Inflammatory macrophage treated with lipopolysaccharide for 4 hours (primary cell): ENCODE measurements at regions not wholly inside any gene's neighbourhood (a gene's known extent, or its start where the extent isn't known, plus 50 kb on each side); places are given as distances from the start of the nearest gene placed in this dataset.
"Not testable (repeated sequence)": the region's sequence is repeated elsewhere in the genome, so short reads cannot be mapped to it uniquely, and the experiment has no call there.

Experiments
- DNase-seq: peaks from one replicate; pipeline ENCODE4 v3.0.0-alpha.2; 2020

- no peak for DNase-seq
Observed at GRCh38 chr12:131642771-131643170, 68.1 kb upstream of the SFSWAP start.

DNA sequence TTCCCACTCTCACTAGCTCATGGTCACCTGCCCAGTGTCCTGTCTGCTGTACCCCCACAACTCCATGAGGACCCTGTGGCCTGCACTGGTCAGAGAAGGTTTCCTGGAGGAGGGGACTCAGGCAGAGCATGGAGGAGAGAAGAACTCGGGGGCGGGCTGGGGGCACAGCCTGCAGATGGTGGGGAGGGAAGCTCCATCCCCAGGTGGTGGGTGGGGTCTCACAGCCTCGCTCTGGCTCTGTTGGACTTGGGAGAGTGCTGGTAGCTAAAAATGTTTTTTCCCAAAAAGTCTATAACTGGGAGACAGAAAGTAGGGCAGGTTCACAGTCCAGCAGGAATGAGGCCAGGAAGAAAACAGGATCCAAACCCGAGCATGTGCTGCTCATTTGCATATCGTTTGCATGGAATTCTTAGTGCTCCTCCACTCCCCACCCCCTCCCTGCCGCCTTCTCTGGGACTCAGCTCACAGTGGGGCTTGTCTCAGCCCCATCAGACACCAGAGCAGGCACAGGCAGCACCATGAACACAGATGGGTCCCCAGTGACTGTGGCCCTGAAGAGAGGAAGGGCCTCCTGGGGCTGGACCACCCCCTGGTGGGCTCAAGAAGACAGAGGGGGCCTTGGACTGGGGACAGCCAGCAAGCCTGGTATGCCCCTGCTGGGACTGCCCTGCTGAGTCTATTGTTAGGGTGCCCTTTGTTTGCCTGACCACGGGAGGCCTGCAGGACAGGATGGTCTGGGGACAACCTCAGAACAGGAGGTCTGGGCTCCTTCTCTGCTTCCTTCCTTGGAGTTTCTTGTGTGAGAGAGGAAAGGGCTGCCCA is 67.0 kb upstream of the SFSWAP start:
- no peak for DNase-seq

DNA sequence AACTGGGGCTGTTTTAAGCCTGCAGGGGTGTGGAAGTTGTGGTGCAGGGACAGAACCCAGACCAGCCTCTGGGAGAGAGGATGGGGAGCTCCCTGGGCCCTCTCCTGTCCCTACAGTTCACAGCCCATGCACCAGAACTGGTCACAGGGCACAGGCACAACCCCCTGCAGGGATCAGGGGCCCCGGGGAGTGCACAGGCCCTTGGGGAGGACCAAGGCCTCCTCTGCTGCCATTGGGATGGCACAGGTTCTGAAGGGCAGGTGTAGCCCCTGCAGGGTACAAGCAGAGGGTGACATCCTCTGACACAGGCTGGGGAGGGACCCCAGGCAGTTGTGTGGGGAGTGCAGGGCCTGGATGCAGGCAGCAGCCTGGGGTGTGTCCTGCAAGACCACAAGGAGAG is 66.4 kb upstream of the SFSWAP start:
- DNase-seq: no peak

GRCh38 chr12:131644917-131645316 is 66.0 kb upstream of the SFSWAP start:
- not testable (repeated sequence) for DNase-seq

DNA sequence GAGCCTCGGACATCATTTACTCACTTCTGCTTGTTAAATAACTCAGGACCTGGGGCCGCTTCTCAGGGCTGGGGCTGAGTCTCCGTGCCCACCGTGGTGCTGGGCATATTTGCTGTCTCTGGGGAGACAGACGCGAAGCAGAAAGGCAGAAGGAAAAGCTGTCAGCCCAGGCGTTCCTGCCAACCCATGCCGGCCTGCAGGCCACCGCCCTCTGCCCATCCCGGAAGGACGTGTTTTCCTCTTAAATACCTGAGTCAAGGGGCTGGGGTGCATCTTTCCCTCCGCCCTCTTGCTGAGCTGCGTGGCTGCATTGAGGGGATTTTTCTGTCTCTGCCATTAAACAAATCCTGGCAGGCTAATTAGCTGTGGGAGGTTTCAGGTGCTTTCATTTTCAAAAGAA is 65.3 kb upstream of the SFSWAP start:
- not testable (repeated sequence) for DNase-seq

GRCh38 chr12:131646444-131646843 is 64.4 kb upstream of the SFSWAP start:
- DNase-seq: not testable (repeated sequence)

DNA sequence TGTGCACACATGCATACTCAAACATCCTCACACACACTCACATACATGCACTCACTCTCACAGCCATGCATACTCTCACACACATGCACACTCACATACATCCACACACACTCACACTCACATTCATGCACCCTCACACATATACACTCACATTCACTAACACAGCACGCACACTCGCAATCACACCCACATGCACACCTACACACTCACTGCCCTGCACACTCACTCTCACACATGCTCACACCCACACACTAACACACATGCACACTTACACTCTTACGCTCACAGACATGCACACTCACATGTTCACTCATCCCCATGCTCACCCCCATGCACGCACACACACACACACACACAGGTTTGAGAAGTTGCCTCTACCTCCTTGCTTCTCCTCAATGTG is 63.2 kb upstream of the SFSWAP start:
- DNase-seq: no peak

- DNase-seq: not testable (repeated sequence)
Observed at GRCh38 chr12:131655469-131656174, 55.3 kb upstream of the SFSWAP start.

DNA sequence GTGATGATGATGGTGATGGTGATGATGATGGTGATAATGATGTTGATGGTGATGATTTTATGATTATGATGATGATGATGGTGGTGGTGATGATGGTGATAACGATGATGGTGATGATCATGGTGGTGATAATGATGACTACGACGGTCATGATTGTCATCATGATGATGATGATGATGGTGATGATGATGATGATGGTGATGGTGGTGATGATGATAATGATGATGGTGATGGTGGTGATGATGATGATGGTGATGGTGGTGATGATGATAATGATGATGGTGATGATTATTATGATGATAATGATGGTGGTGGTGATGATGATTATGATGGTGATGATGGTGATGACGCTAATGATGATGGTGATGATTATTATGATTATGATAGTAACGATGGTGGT is 54.1 kb upstream of the SFSWAP start:
- DNase-seq: not testable (repeated sequence)

- DNase-seq: not testable (repeated sequence)
Observed at GRCh38 chr12:131658605-131659004, 52.3 kb upstream of the SFSWAP start.

DNA sequence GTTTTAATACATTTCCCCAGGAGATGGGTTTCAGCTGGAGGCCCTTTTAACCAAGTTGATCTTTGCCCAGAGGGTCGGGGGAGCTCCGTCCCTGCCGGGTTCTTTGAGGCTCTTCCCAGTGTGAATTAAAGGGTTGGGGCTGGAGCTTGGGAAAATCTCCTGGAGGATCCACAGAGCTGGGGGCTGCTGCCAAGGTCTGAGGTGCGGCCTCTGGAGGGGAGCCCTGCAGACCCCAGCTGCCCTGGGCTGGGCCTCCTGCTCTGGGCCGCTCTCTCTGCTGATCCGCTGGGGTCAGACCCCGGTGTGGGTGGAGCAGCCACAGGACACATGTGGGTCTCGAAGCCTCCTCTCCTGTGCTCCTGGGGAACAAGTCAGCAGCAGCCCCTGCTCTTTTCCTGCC is 51.4 kb upstream of the SFSWAP start:
- DNase-seq: not testable (repeated sequence)

DNA sequence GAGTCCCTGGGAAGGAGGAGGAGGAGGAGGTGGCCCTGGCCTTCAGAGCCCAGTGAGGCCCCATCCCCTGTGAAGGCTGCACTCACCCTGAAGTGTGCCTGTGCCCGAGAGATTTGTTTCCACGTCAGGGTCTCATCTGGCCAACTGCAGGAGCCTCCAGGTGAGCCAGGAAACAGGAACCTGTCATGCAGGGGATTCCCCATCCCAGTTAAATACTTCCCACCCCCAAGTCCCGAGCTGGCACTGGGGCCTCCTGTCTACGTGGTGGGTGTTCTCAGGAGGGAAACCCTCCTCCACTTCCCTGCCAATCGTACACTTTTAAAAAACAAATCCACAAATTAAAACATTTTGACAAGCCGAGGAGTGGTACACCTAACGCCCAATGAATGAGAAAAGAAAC is 50.9 kb upstream of the SFSWAP start:
- not testable (repeated sequence) for DNase-seq

GRCh38 chr12:131660401-131660800 is 50.5 kb upstream of the SFSWAP start:
- DNase-seq: not testable (repeated sequence)
